Motor neuron (in vitro differentiated cells): ENCODE measurements at regions not wholly inside any gene's neighbourhood (a gene's known extent, or its start where the extent isn't known, plus 50 kb on each side); places are given as distances from the start of the nearest gene placed in this dataset.

Experiments used
- ATAC-seq, 8 experiments: fragments of 200-7000 bp; cut with Tn5 transposase; replicated peaks in 6 of 8; 2 replicates each; pipeline ENCODE4 v1.8.0; 2021; ENCODE audit warnings: mild to moderate bottlenecking in 8 of 8, moderate library complexity in 8 of 8
- H3K27ac ChIP-seq, 2 donors: fragments of 250-450 bp; sonication (Bioruptor Pico); 2 replicates each; pipeline ENCODE4 v1.9.0; 2021; ENCODE audit warnings: antibody characterized with exemption in 2 of 2, mild to moderate bottlenecking in 2 of 2, moderate library complexity in 1 of 2
- H3K4me1 ChIP-seq, 2 donors: fragments of 250-450 bp; sonication (Bioruptor Pico); replicated peaks in 1 of 2; 2 replicates each; pipeline ENCODE4 v1.6.1; 2021; ENCODE audit warnings: antibody characterized with exemption in 2 of 2, mild to moderate bottlenecking in 2 of 2, moderate library complexity in 1 of 2
- H3K4me3 ChIP-seq, 5 donors: fragments of 250-450 bp; sonication (Bioruptor Pico); 2 replicates each; pipeline ENCODE4 v1.9.0; 2021; ENCODE audit warnings: antibody characterized with exemption in 5 of 5, mild to moderate bottlenecking in 5 of 5, moderate library complexity in 4 of 5
- WGBS, 10 experiments: fragments of 450-650 bp; shearing (Covaris generic); methylation state at CpG; one replicate each; pipeline ENCODE4 v1.0.0; 2022; 5-methylcytosine and 5-hydroxymethylcytosine counted together
- in situ Hi-C, 9 experiments: fragments of 400-800 bp; cut with MboI; loops; one replicate each; pipeline ENCODE4 v1.15.0; 2021; ENCODE audit warnings: low sequenced_read_pairs in 9 of 9, low pct_unique_long_range_greater_than_20kb in 2 of 9; ENCODE audit not compliant: unreplicated experiment in 9 of 9

- ATAC-seq: peak; percentile 56 to 66 (median 59)
- in situ Hi-C loops: no loop called here
- H3K27ac ChIP-seq: peak overlapping the region; percentile 94 to 97
- WGBS, 10 experiments: 0 to 8% (median 0%) methylated on average over 1 to 2 of the region's 16 CpGs; no CpG with 5 or more reads in 7 of the 10 experiments
- H3K4me1 ChIP-seq: peaks cover 3 to 7% of the 10 kb centered on the region in 2 donors
- H3K4me3 ChIP-seq: peak overlapping the region; percentile 53 to 84 (median 65)
Observed at GRCh38 chrX:46447384-46447783, 97.8 kb downstream of the ZNF674 start.

GRCh38 chrX:46446727-46447378 lies 98.4 kb downstream of the ZNF674 start:
- Histone ChIP-seq H3K4me1 (peaks cover 3 to 7% of the 10 kb centered on the region in 2 donors), H3K27ac (peak overlapping the region; percentile 94 to 97), H3K4me3 (peak overlapping the region; percentile 53 to 84 (median 65))
- in situ Hi-C loops: no loop called here
- WGBS, 10 experiments: 0 to 13% methylated on average over 4 to 20 of the region's 51 CpGs; no CpG with 5 or more reads in 8 of the 10 experiments
- peak; percentile 84 to 99 (median 91) for ATAC-seq

- Histone ChIP-seq H3K4me3 (no peak overlapping the region), H3K27ac (no peak overlapping the region), H3K4me1 (peaks cover 3 to 7% of the 10 kb centered on the region in 2 donors)
- in situ Hi-C loops: no loop called here
- peak in 7 of 8 experiments; percentile 22 to 61 (median 54) for ATAC-seq
Observed at GRCh38 chrX:46444011-46444410, 101.2 kb downstream of the ZNF674 start.

- ATAC-seq: no peak
- in situ Hi-C loops: no loop called here
- Histone ChIP-seq H3K27ac (no peak overlapping the region), H3K4me1 (no peaks in the 10 kb centered on the region), H3K4me3 (no peak overlapping the region)
Observed at GRCh38 chrX:46436744-46437143, 108.5 kb downstream of the ZNF674 start.

- peak in 3 of 8 experiments; percentile 31 to 100 (median 100) for ATAC-seq
- in situ Hi-C loops: no loop called here
- Histone ChIP-seq H3K4me1 (no peaks in the 10 kb centered on the region), H3K27ac (no peak overlapping the region), H3K4me3 (no peak overlapping the region)
- WGBS, 10 experiments: 20 to 56% (median 36%) methylated on average over 1 to 2 of the region's 2 CpGs; no CpG with 5 or more reads in 7 of the 10 experiments
Observed at GRCh38 chrX:46433892-46434291, 111.3 kb downstream of the ZNF674 start.

GRCh38 chrX:46408553-46409407 lies 136.4 kb downstream of the ZNF674 start:
- Histone ChIP-seq H3K27ac (no peak overlapping the region), H3K4me3 (no peak overlapping the region), H3K4me1 (no peaks in the 10 kb centered on the region)
- 10 to 100% (median 50%) methylated on average over 1 to 8 of the region's 9 CpGs for WGBS, 10 experiments
- in situ Hi-C loops: loop anchor here in 1 of 9 experiments (25.0 kb wide), 1 partner anchor 571 kb away; no protein-coding TSS in a partner anchor
- ATAC-seq: peak in 1 of 8 experiments; percentile 42

GRCh38 chrX:46407753-46408130 lies 137.5 kb downstream of the ZNF674 start:
- in situ Hi-C loops: loop anchor here in 1 of 9 experiments (25.0 kb wide), 1 partner anchor 570 kb away; no protein-coding TSS in a partner anchor

GRCh38 chrX:46407036-46407752 lies 138.0 kb downstream of the ZNF674 start:
- Histone ChIP-seq H3K27ac (no peak overlapping the region), H3K4me1 (no peaks in the 10 kb centered on the region), H3K4me3 (no peak overlapping the region)
- no peak for ATAC-seq
- in situ Hi-C loops: loop anchor here in 1 of 9 experiments (25.0 kb wide), 1 partner anchor 570 kb away; no protein-coding TSS in a partner anchor
- 30 to 100% (median 58%) methylated on average over 1 to 4 of the region's 6 CpGs; no CpG with 5 or more reads in 4 of the 10 experiments for WGBS, 10 experiments

More at GRCh38 chrX:46407753-46408130, 137.5 kb downstream of the ZNF674 start:
- ATAC-seq: no peak
- H3K4me1 ChIP-seq: no peaks in the 10 kb centered on the region
- WGBS, 10 experiments: 8 to 100% (median 80%) methylated on average over 2 of the region's 2 CpGs; no CpG with 5 or more reads in 7 of the 10 experiments
- no peak overlapping the region for H3K4me3 ChIP-seq
- H3K27ac ChIP-seq: no peak overlapping the region

- H3K27ac ChIP-seq: no peak overlapping the region
- WGBS, 10 experiments: 40% methylated on average over 1 of the region's 6 CpGs; no CpG with 5 or more reads in 9 of the 10 experiments
- in situ Hi-C loops: loop anchor here in 1 of 9 experiments (25.0 kb wide), 1 partner anchor 567 kb away; no protein-coding TSS in a partner anchor
- no peak overlapping the region for H3K4me3 ChIP-seq
- no peaks in the 10 kb centered on the region for H3K4me1 ChIP-seq
- ATAC-seq: no peak
Observed at GRCh38 chrX:46404774-46405173, 140.4 kb downstream of the ZNF674 start.

- Histone ChIP-seq H3K4me3 (no peak overlapping the region), H3K27ac (no peak overlapping the region), H3K4me1 (no peaks in the 10 kb centered on the region)
- ATAC-seq: peak in 5 of 8 experiments; percentile 49 to 94 (median 87)
- in situ Hi-C loops: loop anchor here in 1 of 9 experiments (25.0 kb wide), 1 partner anchor 563 kb away; no protein-coding TSS in a partner anchor
- WGBS, 10 experiments: 0 to 80% (median 36%) methylated on average over 1 to 5 of the region's 5 CpGs; no CpG with 5 or more reads in 5 of the 10 experiments
Observed at GRCh38 chrX:46400530-46401443, 144.4 kb downstream of the ZNF674 start.

- no peak overlapping the region for H3K4me3 ChIP-seq
- no peak overlapping the region for H3K27ac ChIP-seq
- H3K4me1 ChIP-seq: no peaks in the 10 kb centered on the region
- 63 to 100% (median 100%) methylated on average over 1 of the region's 1 CpG; no CpG with 5 or more reads in 7 of the 10 experiments for WGBS, 10 experiments
- in situ Hi-C loops: no loop called here
- no peak for ATAC-seq
Observed at GRCh38 chrX:46398874-46399273, 146.3 kb downstream of the ZNF674 start.

GRCh38 chrX:46398126-46398525 lies 147.1 kb downstream of the ZNF674 start:
- H3K4me1 ChIP-seq: no peaks in the 10 kb centered on the region
- peak in 3 of 8 experiments; percentile 32 to 83 (median 39) for ATAC-seq
- no peak overlapping the region for H3K4me3 ChIP-seq
- 20% methylated on average over 1 of the region's 1 CpG; no CpG with 5 or more reads in 9 of the 10 experiments for WGBS, 10 experiments
- H3K27ac ChIP-seq: no peak overlapping the region
- in situ Hi-C loops: no loop called here
